AG04450 (cell line): ENCODE measurements at regions not wholly inside any gene's neighbourhood (a gene's known extent, or its start where the extent isn't known, plus 50 kb on each side); places are given as distances from the start of the nearest gene placed in this dataset.
"Not testable (repeated sequence)": the region's sequence is repeated elsewhere in the genome, so short reads cannot be mapped to it uniquely, and the experiment has no call there.

Experiments
- CTCF ChIA-PET: fragments of 300-600, 350-600 bp; formaldehyde crosslinking; extraction: SDS; loops from one replicate; lab custom pipeline; 2022; ENCODE audit warnings: antibody characterized with exemption, inconsistent platforms; lab: Charles Lee
- POLR2A ChIA-PET: fragments of 350-600 bp; formaldehyde crosslinking; extraction: SDS; loops from one replicate; lab custom pipeline; 2021; ENCODE audit warnings: antibody characterized with exemption, inconsistent platforms; lab: Yijun Ruan, JAX
- DNase-seq: peaks from one replicate; pipeline ENCODE4 v3.0.0-alpha.2; 2011; ENCODE audit warnings: low read depth, low spot score
- H3K27ac ChIP-seq: one replicate; pipeline ENCODE4 v1.5.1; 2012; ENCODE audit warnings: low read depth, low read length, control low read depth
- H3K27me3 ChIP-seq: one replicate; pipeline ENCODE4 v1.6.0; 2012; ENCODE audit warnings: low read length; ENCODE audit not compliant: control insufficient read depth, insufficient read depth
- H3K4me3 ChIP-seq: 2 replicates; pipeline ENCODE4 v1.5.1; 2011; ENCODE audit warnings: mild to moderate bottlenecking, low read depth, low read length, control low read depth
- H3K9me3 ChIP-seq: 2 replicates; pipeline ENCODE4 v1.5.1; 2012; ENCODE audit warnings: low read length; ENCODE audit not compliant: control insufficient read depth, insufficient read depth
- CTCF ChIP-seq: IDR thresholded peaks from 2 replicates; pipeline ENCODE4 v1.5.1; 2011; ENCODE audit warnings: low read depth, low read length, control low read depth, inconsistent platforms

- no peak for DNase-seq
- no peak for TF ChIP-seq CTCF
- Histone ChIP-seq H3K27ac (no peak overlapping the region), H3K9me3 (no peaks in the 10 kb centered on the region; the same call in 1 of the 2 replicates), H3K4me3 (no peak overlapping the region), H3K27me3 (peaks cover 3% of the 10 kb centered on the region)
- CTCF ChIA-PET = no interaction called here
- POLR2A ChIA-PET = no interaction called here
Observed at GRCh38 chr4:75327804-75328512, 186.2 kb downstream of the RCHY1 start.

- no peak for DNase-seq
- no peak for TF ChIP-seq CTCF
- Histone ChIP-seq H3K27ac (no peak overlapping the region), H3K27me3 (peaks cover 3% of the 10 kb centered on the region), H3K9me3 (no peaks in the 10 kb centered on the region), H3K4me3 (no peak overlapping the region)
- CTCF ChIA-PET = interaction anchor here (1.2 kb wide), 1 partner anchor 34 kb away, joined by 3 read pairs; no protein-coding TSS in a partner anchor
- POLR2A ChIA-PET = no interaction called here
Observed at GRCh38 chr4:75325318-75325979, 188.8 kb downstream of the RCHY1 start.

- CTCF ChIA-PET = no interaction called here
- H3K4me3 ChIP-seq = no peak overlapping the region
- H3K9me3 ChIP-seq = no peaks in the 10 kb centered on the region
- no peak overlapping the region for H3K27ac ChIP-seq
- no peak for TF ChIP-seq CTCF
- no peaks in the 10 kb centered on the region for H3K27me3 ChIP-seq
- DNase-seq = no peak
- POLR2A ChIA-PET = no interaction called here
Observed at GRCh38 chr4:75321484-75321883, 192.7 kb downstream of the RCHY1 start.

- H3K27me3 ChIP-seq, H3K27ac ChIP-seq, CTCF ChIA-PET, DNase-seq, POLR2A ChIA-PET, H3K9me3 ChIP-seq, H3K4me3 ChIP-seq: not testable (repeated sequence)
Observed at GRCh38 chr4:75317641-75318040, 196.6 kb downstream of the RCHY1 start.

GRCh38 chr4:75308049-75308448, 206.2 kb downstream of the RCHY1 start:
- POLR2A ChIA-PET = no interaction called here
- Histone ChIP-seq H3K4me3 (no peak overlapping the region), H3K27ac (no peak overlapping the region), H3K27me3 (no peaks in the 10 kb centered on the region), H3K9me3 (no peaks in the 10 kb centered on the region)
- no peak for DNase-seq
- no peak for TF ChIP-seq CTCF
- CTCF ChIA-PET = no interaction called here
